ENCODE measurements at regions not wholly inside any gene's neighbourhood (a gene's known extent, or its start where the extent isn't known, plus 50 kb on each side); places are given as distances from the start of the nearest gene placed in this dataset.
"Not testable (repeated sequence)": the region's sequence is repeated elsewhere in the genome, so short reads cannot be mapped to it uniquely, and the experiment has no call there.

GRCh38 chr2:88996588-88996987 is 305.1 kb downstream of the RPIA start:
- not testable (repeated sequence) for DNase-seq (ENCODE audit: low read depth in 2 of 2)

GRCh38 chr2:88999365-88999764 is 307.9 kb downstream of the RPIA start:
- DNase-seq (ENCODE audit: low read depth in 2 of 2), result no peak

- no peak for DNase-seq (ENCODE audit: low read depth in 2 of 2)
Observed at GRCh38 chr2:89000235-89000634, 308.8 kb downstream of the RPIA start.

GRCh38 chr2:89004238-89004637 is 312.8 kb downstream of the RPIA start:
- not testable (repeated sequence) for DNase-seq (ENCODE audit: low read depth in 2 of 2)

GRCh38 chr2:89020566-89020965 is 329.1 kb downstream of the RPIA start:
- not testable (repeated sequence) for DNase-seq (ENCODE audit: low read depth in 2 of 2)

- not testable (repeated sequence) for DNase-seq (ENCODE audit: low read depth in 2 of 2)
Observed at GRCh38 chr2:89026296-89026695, 334.8 kb downstream of the RPIA start.

GRCh38 chr2:89027115-89027514 is 335.6 kb downstream of the RPIA start:
- not testable (repeated sequence) for DNase-seq (ENCODE audit: low read depth in 2 of 2)

GRCh38 chr2:89027536-89027935 is 336.1 kb downstream of the RPIA start:
- DNase-seq (ENCODE audit: low read depth in 2 of 2), result not testable (repeated sequence)

- not testable (repeated sequence) for DNase-seq (ENCODE audit: low read depth in 2 of 2)
Observed at GRCh38 chr2:89029257-89029656, 337.8 kb downstream of the RPIA start.

- DNase-seq (ENCODE audit: low read depth in 2 of 2), result peak in 1 of 2 donors; percentile 39
Observed at GRCh38 chr2:89048138-89049066, 356.9 kb downstream of the RPIA start.

GRCh38 chr2:89058616-89059015 is 367.1 kb downstream of the RPIA start:
- not testable (repeated sequence) for DNase-seq (ENCODE audit: low read depth in 2 of 2)

GRCh38 chr2:89061174-89061573 is 369.7 kb downstream of the RPIA start:
- not testable (repeated sequence) for DNase-seq (ENCODE audit: low read depth in 2 of 2)

GRCh38 chr2:89076771-89077170 is 385.3 kb downstream of the RPIA start:
- DNase-seq (ENCODE audit: low read depth in 2 of 2), result not testable (repeated sequence)

- DNase-seq (ENCODE audit: low read depth in 2 of 2), result not testable (repeated sequence)
Observed at GRCh38 chr2:89092911-89093310, 401.4 kb downstream of the RPIA start.

GRCh38 chr2:89095060-89095459 is 403.6 kb downstream of the RPIA start:
- not testable (repeated sequence) for DNase-seq (ENCODE audit: low read depth in 2 of 2)

GRCh38 chr2:89102587-89102986 is 411.1 kb downstream of the RPIA start:
- DNase-seq (ENCODE audit: low read depth in 2 of 2), result not testable (repeated sequence)

- DNase-seq (ENCODE audit: low read depth in 2 of 2), result not testable (repeated sequence)
Observed at GRCh38 chr2:89106369-89107019, 415.0 kb downstream of the RPIA start.

- DNase-seq (ENCODE audit: low read depth in 2 of 2), result peak in 1 of 2 donors; percentile 0
Observed at GRCh38 chr2:89112434-89112833, 421.0 kb downstream of the RPIA start.

- not testable (repeated sequence) for DNase-seq (ENCODE audit: low read depth in 2 of 2)
Observed at GRCh38 chr2:89113286-89113685, 421.8 kb downstream of the RPIA start.

- DNase-seq (ENCODE audit: low read depth in 2 of 2), result not testable (repeated sequence)
Observed at GRCh38 chr2:89129440-89129839, 438.0 kb downstream of the RPIA start.

- DNase-seq (ENCODE audit: low read depth in 2 of 2), result not testable (repeated sequence)
Observed at GRCh38 chr2:89130665-89131308, 439.3 kb downstream of the RPIA start.

GRCh38 chr2:89142959-89143358 is 451.5 kb downstream of the RPIA start:
- not testable (repeated sequence) for DNase-seq (ENCODE audit: low read depth in 2 of 2)

All from dermis microvascular lymphatic vessel endothelial cell (primary cell).